HEK293T (cell line): ENCODE measurements at regions not wholly inside any gene's neighbourhood (a gene's known extent, or its start where the extent isn't known, plus 50 kb on each side); places are given as distances from the start of the nearest gene placed in this dataset.
A peak's percentile ranks its signal among the peaks of the same experiment; 100 is the strongest.

Source experiments
- CTCF ChIA-PET: fragments of 350-600 bp; formaldehyde crosslinking; extraction: SDS; loops from one replicate; lab custom pipeline; 2021; ENCODE audit warnings: antibody characterized with exemption, inconsistent platforms; lab: Yijun Ruan, JAX
- POLR2A ChIA-PET: fragments of 350-600 bp; formaldehyde crosslinking; extraction: SDS; loops from one replicate; lab custom pipeline; 2020; ENCODE audit warnings: antibody characterized with exemption, inconsistent platforms; lab: Yijun Ruan, JAX
- DNase-seq: peaks from one replicate; pipeline ENCODE4 v3.0.0; 2012; ENCODE audit warnings: mixed read lengths; ENCODE audit errors: extremely low spot score
- ARNT ChIP-seq: fragments of 450-650 bp; IDR thresholded peaks from 2 replicates; pipeline ENCODE4 v1.6.1; 2017; ENCODE audit warnings: mild to moderate bottlenecking
- BHLHE40 ChIP-seq: fragments of 450-650 bp; IDR thresholded peaks from 2 replicates; pipeline ENCODE4 v1.6.1; 2016; ENCODE audit warnings: mild to moderate bottlenecking, moderate library complexity, borderline replicate concordance
- CTBP1 ChIP-seq: fragments of 450-650 bp; IDR thresholded peaks from 2 replicates; pipeline ENCODE4 v1.6.1; 2016; ENCODE audit warnings: borderline replicate concordance
- ELF4 ChIP-seq: fragments of 450-650 bp; IDR thresholded peaks from 2 replicates; pipeline ENCODE4 v1.6.1; 2017; ENCODE audit warnings: antibody characterized with exemption
- FOXA1 ChIP-seq: fragments of 450-650 bp; IDR thresholded peaks from 2 replicates; pipeline ENCODE4 v1.6.1; 2016; ENCODE audit warnings: mild to moderate bottlenecking
- FOXK2 ChIP-seq: fragments of 450-650 bp; IDR thresholded peaks from 2 replicates; pipeline ENCODE4 v1.6.1; 2016; ENCODE audit warnings: mild to moderate bottlenecking
- FOXM1 ChIP-seq: fragments of 450-650 bp; IDR thresholded peaks from 2 replicates; pipeline ENCODE4 v1.6.1; 2017; ENCODE audit warnings: mild to moderate bottlenecking, borderline replicate concordance
- HDGF ChIP-seq: fragments of 450-650 bp; IDR thresholded peaks from 2 replicates; pipeline ENCODE4 v1.6.1; 2017; ENCODE audit warnings: antibody characterized with exemption, borderline replicate concordance
- L3MBTL2 ChIP-seq: fragments of 450-650 bp; conservative IDR thresholded peaks from 2 replicates; pipeline ENCODE4 v1.6.1; 2016; ENCODE audit warnings: mild to moderate bottlenecking
- LEF1 ChIP-seq: fragments of 450-650 bp; IDR thresholded peaks from 2 replicates; pipeline ENCODE4 v1.6.1; 2017; ENCODE audit warnings: mild to moderate bottlenecking, borderline replicate concordance
- NFRKB ChIP-seq: fragments of 450-650 bp; IDR thresholded peaks from 2 replicates; pipeline ENCODE4 v1.6.1; 2016; ENCODE audit warnings: mild to moderate bottlenecking, moderate library complexity
- SP1 ChIP-seq: fragments of 450-650 bp; IDR thresholded peaks from 2 replicates; pipeline ENCODE4 v1.6.1; 2017
- SUZ12 ChIP-seq: fragments of 450-650 bp; IDR thresholded peaks from 2 replicates; pipeline ENCODE4 v1.6.1; 2016; ENCODE audit warnings: mild to moderate bottlenecking
- TARDBP ChIP-seq: fragments of 450-650 bp; IDR thresholded peaks from 2 replicates; pipeline ENCODE4 v1.6.1; 2016
- ZNF384 ChIP-seq: fragments of 450-650 bp; IDR thresholded peaks from 2 replicates; pipeline ENCODE4 v1.6.1; 2016
- TF ChIP-seq, protein P1 (sequence below): fragments of 450-650 bp; IDR thresholded peaks from 2 replicates; pipeline ENCODE4 v1.6.1; 2016

DNA sequence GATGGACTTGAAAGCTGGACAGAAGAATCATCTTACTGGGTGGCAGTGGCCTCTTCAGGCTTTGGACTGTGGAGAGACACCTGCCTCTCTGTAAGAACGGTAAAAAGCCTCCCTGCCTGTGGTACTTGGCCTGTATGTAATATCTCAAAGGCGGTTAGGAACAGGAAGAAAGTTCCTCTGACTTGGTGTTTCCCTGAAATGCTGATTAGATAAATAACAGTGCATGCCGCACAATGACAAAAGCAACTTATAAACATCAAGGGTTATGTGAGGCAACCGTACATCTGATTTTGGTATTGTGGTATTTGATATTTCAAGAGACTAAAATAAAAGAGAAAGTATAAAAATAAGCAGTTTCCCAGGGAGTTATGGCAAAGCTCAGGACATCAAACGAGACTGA is 92.4 kb upstream of the SORBS2 start:
- TF ChIP-seq CTBP1 (no peak), L3MBTL2 (no peak), HDGF (no peak), TARDBP (no peak), FOXK2 (no peak), ARNT (no peak), FOXM1 (no peak), NFRKB (no peak), FOXA1 (no peak), BHLHE40 (no peak), LEF1 (no peak), SP1 (no peak)
- TF ChIP-seq, protein P1, sequence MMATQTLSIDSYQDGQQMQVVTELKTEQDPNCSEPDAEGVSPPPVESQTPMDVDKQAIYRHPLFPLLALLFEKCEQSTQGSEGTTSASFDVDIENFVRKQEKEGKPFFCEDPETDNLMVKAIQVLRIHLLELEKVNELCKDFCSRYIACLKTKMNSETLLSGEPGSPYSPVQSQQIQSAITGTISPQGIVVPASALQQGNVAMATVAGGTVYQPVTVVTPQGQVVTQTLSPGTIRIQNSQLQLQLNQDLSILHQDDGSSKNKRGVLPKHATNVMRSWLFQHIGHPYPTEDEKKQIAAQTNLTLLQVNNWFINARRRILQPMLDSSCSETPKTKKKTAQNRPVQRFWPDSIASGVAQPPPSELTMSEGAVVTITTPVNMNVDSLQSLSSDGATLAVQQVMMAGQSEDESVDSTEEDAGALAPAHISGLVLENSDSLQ = no peak
- POLR2A ChIA-PET = no interaction called here
- CTCF ChIA-PET = no interaction called here
- no peak for DNase-seq

DNA sequence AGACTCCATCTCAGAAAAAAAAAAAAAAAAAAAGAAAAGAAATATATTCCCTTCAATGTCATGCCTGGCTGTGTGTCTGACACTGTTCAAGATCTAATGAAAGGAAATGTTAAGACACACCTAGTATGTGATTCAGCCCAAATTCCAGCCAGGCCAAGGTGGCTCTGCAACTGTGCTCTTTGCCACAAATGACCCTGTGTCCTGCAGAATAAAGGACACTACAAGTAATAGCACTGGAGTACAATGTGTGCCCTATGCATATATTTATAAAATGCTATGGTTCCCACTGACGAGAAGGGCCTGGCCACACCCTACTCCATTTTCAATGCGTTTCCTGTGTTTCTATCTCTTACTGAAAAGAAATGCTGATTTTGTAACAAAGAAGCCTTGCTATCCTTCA is 98.0 kb upstream of the SORBS2 start:
- no peak for TF ChIP-seq FOXK2
- TF ChIP-seq ELF4 = no peak
- no peak for TF ChIP-seq SP1
- TF ChIP-seq ZNF384 = no peak
- TF ChIP-seq CTBP1 = no peak
- TF ChIP-seq FOXA1 = no peak
- TF ChIP-seq L3MBTL2 = no peak
- TF ChIP-seq ARNT = no peak
- no peak for TF ChIP-seq TARDBP
- TF ChIP-seq FOXM1 = no peak
- CTCF ChIA-PET = no interaction called here
- POLR2A ChIA-PET = no interaction called here
- no peak for DNase-seq

DNA sequence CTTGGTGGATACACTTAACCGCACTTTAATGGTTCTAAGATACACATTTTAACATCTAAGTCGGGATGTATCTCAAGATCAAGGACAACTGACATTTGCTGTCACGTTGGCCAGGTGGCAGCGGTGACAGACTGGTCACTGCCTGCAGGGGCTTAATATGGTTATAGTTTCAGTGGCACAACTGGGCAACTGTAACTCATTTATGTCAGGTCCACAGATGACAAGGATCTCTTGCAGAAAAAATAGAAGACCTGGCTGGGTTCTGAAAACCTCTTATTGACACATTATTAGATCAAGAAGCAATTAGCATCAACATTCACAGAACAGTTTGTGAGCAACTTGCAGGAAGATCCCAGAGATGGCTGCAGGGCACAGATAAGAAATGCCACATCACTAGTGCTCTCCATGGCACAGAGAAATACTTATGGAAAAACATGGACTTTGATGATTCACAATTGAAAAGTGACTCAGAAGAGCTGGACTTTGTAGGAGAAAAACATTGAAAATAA is 99.6 kb upstream of the SORBS2 start:
- ChIA-PET POLR2A (interaction anchor here (1.0 kb wide), 1 partner anchor 100 kb away, joined by 5 read pairs; the partner anchor contains the start of gene SORBS2), CTCF (no interaction called here)
- no peak for DNase-seq
- TF ChIP-seq HDGF (no peak), ELF4 (no peak), LEF1 (no peak), CTBP1 (no peak), L3MBTL2 (no peak), NFRKB (no peak)

DNA sequence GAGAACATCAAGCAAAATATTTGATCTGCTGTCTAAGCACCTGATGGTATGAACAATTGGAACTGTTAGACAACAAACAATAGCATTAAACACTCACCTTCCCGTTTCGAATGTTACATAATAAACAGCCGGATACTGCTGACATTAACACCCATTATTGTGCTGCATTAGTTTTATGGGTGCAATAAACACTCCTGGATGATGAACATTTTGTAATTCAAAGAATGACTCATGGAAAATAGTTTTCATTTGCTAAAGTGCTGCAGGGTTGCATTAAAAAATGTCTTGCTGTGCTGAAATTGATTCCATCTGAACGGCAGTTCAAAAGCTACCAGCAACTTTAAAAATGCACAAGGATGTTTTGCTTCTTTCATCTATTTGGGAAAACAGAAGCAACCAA is 100.8 kb upstream of the SORBS2 start:
- no peak for TF ChIP-seq L3MBTL2
- TF ChIP-seq, protein P1 = peak; percentile 66
- peak; percentile 92; the same call in 1 of the 2 replicates for TF ChIP-seq CTBP1
- POLR2A ChIA-PET = interaction anchor here (1.0 kb wide), 1 partner anchor 101 kb away, joined by 5 read pairs; the partner anchor contains the start of gene SORBS2
- CTCF ChIA-PET = no interaction called here
- no peak for DNase-seq

DNA sequence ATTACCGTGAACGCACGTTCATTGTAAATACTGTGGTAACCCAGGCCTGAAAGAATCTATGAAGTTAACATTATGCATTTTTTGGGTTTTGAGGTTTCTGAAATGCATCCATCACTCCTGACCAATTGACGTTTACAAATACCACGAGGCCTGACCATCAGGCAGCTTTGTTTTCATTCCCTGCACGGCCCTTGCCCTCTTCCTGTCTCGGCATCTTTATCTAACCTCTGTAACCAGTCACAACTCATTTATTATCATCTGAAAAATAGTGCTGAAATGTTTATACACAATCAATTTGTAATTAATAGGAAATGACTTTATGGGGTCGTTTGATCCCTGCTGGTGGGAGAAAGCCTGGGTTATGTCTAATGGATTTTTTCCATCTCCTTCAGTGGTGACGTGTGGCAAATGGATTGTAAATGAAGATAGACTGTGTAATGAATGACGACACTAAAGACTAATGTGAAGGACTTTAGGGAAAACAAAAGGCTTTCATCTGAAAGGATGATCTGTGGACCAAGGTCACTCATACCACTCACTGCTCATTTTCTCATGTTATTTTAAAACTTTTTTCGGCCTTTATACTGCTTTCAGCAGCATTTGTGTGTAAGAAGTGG is 102.7 kb upstream of the SORBS2 start:
- CTCF ChIA-PET = no interaction called here
- no peak for DNase-seq
- TF ChIP-seq LEF1 (peak; percentile 92), FOXM1 (no peak), FOXK2 (no peak), SP1 (no peak), TARDBP (no peak), ZNF384 (no peak), ELF4 (no peak), HDGF (no peak), CTBP1 (peak; percentile 95), SUZ12 (no peak), ARNT (peak; percentile 40; the same call in 1 of the 2 replicates), NFRKB (no peak), L3MBTL2 (no peak), BHLHE40 (no peak), FOXA1 (no peak)
- TF ChIP-seq, protein P1 = peak; percentile 90
- POLR2A ChIA-PET = interaction anchor here (1.0 kb wide), 1 partner anchor 61 kb away, joined by 3 read pairs; no protein-coding TSS in a partner anchor

DNA sequence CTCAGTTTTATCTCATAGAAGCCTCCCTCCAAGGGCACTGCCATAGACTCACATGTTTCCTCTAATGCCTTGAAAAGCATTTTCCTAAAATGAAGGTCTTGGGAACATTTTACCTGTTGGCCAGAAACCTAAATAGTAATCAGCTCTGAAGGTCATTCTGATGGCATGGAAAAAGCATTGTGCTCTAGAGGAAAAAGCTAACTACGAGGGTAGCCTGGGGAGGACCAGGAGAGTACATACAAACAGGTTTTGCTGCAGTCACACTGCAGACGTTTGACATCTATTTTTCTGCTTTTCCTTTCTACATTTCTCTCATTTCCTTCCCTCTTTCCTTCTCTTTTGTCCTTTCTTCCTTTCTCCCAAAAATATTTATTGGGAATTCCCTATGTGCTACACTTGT is 103.3 kb upstream of the SORBS2 start:
- no peak for DNase-seq
- no peak for TF ChIP-seq FOXA1
- TF ChIP-seq, protein P1 = no peak
- TF ChIP-seq BHLHE40 = no peak
- no peak for TF ChIP-seq NFRKB
- no peak for TF ChIP-seq FOXK2
- TF ChIP-seq ARNT = no peak
- CTCF ChIA-PET = no interaction called here
- POLR2A ChIA-PET = no interaction called here
